NCI-H1694 treated with DMSO at 0.1 percent for 48 hours (cell line): ENCODE measurements at regions not wholly inside any gene's neighbourhood (a gene's known extent, or its start where the extent isn't known, plus 50 kb on each side); places are given as distances from the start of the nearest gene placed in this dataset.

Experiments used
- DNase-seq: peaks from one replicate; lab custom pipeline; 2025; lab: John Stamatoyannopoulos, UW

GRCh38 chr19:28972058-28972852 lies 240.7 kb downstream of the UQCRFS1 start:
- DNase-seq = no peak

GRCh38 chr19:28971513-28971912 lies 241.4 kb downstream of the UQCRFS1 start:
- DNase-seq = no peak

GRCh38 chr19:28971049-28971448 lies 241.9 kb downstream of the UQCRFS1 start:
- DNase-seq = no peak

GRCh38 chr19:28968721-28969120 lies 244.2 kb downstream of the UQCRFS1 start:
- no peak for DNase-seq

- DNase-seq = no peak
Measured at GRCh38 chr19:28966737-28967399, 246.1 kb downstream of the UQCRFS1 start.

GRCh38 chr19:28964500-28964899 lies 248.5 kb downstream of the UQCRFS1 start:
- no peak for DNase-seq

- DNase-seq = no peak
Measured at GRCh38 chr19:28963486-28964250, 249.3 kb downstream of the UQCRFS1 start.

- no peak for DNase-seq
Measured at GRCh38 chr19:28961772-28962500, 251.0 kb downstream of the UQCRFS1 start.

GRCh38 chr19:28960986-28961705 lies 251.8 kb downstream of the UQCRFS1 start:
- no peak for DNase-seq

- no peak for DNase-seq
Measured at GRCh38 chr19:28960586-28960985, 252.4 kb downstream of the UQCRFS1 start.

- DNase-seq = no peak
Measured at GRCh38 chr19:28956961-28957360, 256.0 kb downstream of the UQCRFS1 start.

- DNase-seq = no peak
Measured at GRCh38 chr19:28956421-28956820, 256.5 kb downstream of the UQCRFS1 start.

GRCh38 chr19:28949535-28949934 lies 263.4 kb downstream of the UQCRFS1 start:
- DNase-seq = no peak

GRCh38 chr19:28949027-28949426 lies 263.9 kb downstream of the UQCRFS1 start:
- no peak for DNase-seq

GRCh38 chr19:28948566-28948965 lies 264.4 kb downstream of the UQCRFS1 start:
- no peak for DNase-seq

- no peak for DNase-seq
Measured at GRCh38 chr19:28948026-28948425, 264.9 kb downstream of the UQCRFS1 start.

- no peak for DNase-seq
Measured at GRCh38 chr19:28943651-28944050, 269.3 kb downstream of the UQCRFS1 start.

- DNase-seq = no peak
Measured at GRCh38 chr19:28941833-28942232, 271.1 kb downstream of the UQCRFS1 start.

- no peak for DNase-seq
Measured at GRCh38 chr19:28940751-28941500, 272.0 kb downstream of the UQCRFS1 start.

GRCh38 chr19:28939236-28939635 lies 273.7 kb downstream of the UQCRFS1 start:
- no peak for DNase-seq

GRCh38 chr19:28936001-28936400 lies 276.9 kb downstream of the UQCRFS1 start:
- DNase-seq = no peak
